ENCODE measurements at regions not wholly inside any gene's neighbourhood (a gene's known extent, or its start where the extent isn't known, plus 50 kb on each side); places are given as distances from the start of the nearest gene placed in this dataset.

DNA sequence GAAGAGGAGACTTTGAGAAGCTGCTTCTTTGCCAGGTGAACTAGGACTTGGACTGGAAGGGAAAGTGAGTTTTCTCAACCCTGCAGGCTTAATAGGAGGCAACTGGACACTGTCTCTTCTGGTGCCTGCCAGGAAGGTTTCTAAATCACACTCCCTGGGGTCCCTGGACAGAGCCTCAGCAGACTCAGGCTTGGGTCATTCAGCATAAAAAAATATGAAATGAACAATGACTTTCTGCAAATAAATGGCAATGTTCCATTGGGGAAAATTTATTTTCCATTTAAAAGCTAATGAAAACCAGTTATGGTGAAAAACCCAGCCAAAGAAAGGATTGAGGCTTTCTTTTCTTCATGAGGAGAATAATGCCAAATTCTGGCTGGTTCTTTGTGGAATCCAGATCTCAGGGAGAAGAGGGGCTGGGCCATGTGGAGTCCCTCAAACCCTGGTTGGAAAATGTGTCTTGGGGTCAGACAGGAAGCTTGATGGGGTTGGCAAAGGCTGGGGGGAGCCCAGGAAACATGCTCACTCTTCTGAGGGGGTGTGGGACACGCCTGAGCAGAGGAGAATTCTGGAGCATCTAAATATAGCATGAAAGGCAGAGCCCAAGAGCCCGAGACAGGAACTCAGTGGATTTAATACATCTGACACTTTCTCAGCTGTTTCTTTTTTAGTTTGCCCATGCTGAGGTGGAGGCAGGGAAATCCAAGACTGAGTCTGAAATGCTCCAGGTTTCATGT lies 65.2 kb upstream of the EMX2 start:
- H3K27me3 ChIP-seq (ENCODE audit: control insufficient read depth in 2 of 2, insufficient read depth in 2 of 2, low read length in 2 of 2) = peaks cover under 1 to 4% of the 10 kb centered on the region in 2 experiments; a peak in 3 of 5 replicates
- no TSS peak for BruUV-seq (replicated peaks)
- no peak overlapping the region for H2AFZ ChIP-seq (ENCODE audit: low read depth, low read length)
- H3K9ac ChIP-seq (ENCODE audit: insufficient read depth in 1 of 2, low read depth in 2 of 2, low read length in 2 of 2) = no peak overlapping the region
- ChIA-PET POLR2A (no interaction called here), CTCF (ENCODE audit: low intra/inter-chr PET ratio) (no interaction called here)
- no peaks in the 10 kb centered on the region for H3K9me3 ChIP-seq (replicated peaks; ENCODE audit: control insufficient read depth, insufficient read depth, low read depth, low read length)
- H3K27ac ChIP-seq (ENCODE audit: extremely low read depth, low read depth, low read length) = no peak overlapping the region
- H4K20me1 ChIP-seq (replicated peaks; ENCODE audit: control insufficient read depth, insufficient read depth, low read length) = no peaks in the 10 kb centered on the region
- ATAC-seq = no peak
- intact Hi-C loops (cut with micrococcal nuclease) (no loop called here), in situ Hi-C loops (cut with MboI) (no loop called here)
- DNase-seq (ENCODE audit: extremely low read depth in 1 of 4, low spot score in 3 of 4) = no peak
- FAIRE-seq = no peak
- 0% methylated on average over 2 of the region's 2 CpGs for WGBS (ENCODE audit: insufficient coverage, low coverage, missing lambda C conversion rate)
- no peak overlapping the region for H3K4me3 ChIP-seq
- no peaks in the 10 kb centered on the region for H3K9me1 ChIP-seq (ENCODE audit: control insufficient read depth, insufficient read depth, low read length)
- no peak overlapping the region for H3K4me2 ChIP-seq (ENCODE audit: insufficient read depth, low read length)
- no peaks in the 10 kb centered on the region for H3K79me2 ChIP-seq (ENCODE audit: control insufficient read depth, insufficient read depth, low read length)
- no peaks in the 10 kb centered on the region for H3K36me3 ChIP-seq (ENCODE audit: control insufficient read depth, insufficient read depth, low read length)
- no peaks in the 10 kb centered on the region for H3K4me1 ChIP-seq (replicated peaks in 1 of 2; ENCODE audit: control insufficient read depth in 2 of 2, insufficient read depth in 2 of 2, low read length in 2 of 2)
- no peak for TF ChIP-seq TGIF2 (CRISPR knock-in tag; IDR thresholded peaks at IDR 0.05)
- TF ChIP-seq FOXM1 (IDR thresholded peaks at IDR 0.05; ENCODE audit: low read depth) = no peak
- no peak for TF ChIP-seq FOXM1 (CRISPR knock-in tag; IDR thresholded peaks at IDR 0.05; ENCODE audit: low read depth)
- TF ChIP-seq PML (IDR thresholded peaks at IDR 0.05; ENCODE audit: low read length) = no peak
- TF ChIP-seq TARDBP (IDR thresholded peaks at IDR 0.05) = no peak
- no peak for TF ChIP-seq ELF1 (tag; IDR thresholded peaks at IDR 0.05)
- TF ChIP-seq HMGXB4 (CRISPR knock-in tag; IDR thresholded peaks at IDR 0.05) = no peak
- TF ChIP-seq RBM39 (optimal IDR thresholded peaks at IDR 0.05; ENCODE audit: low read depth, low read length) = no peak
- TF ChIP-seq, protein P1, sequence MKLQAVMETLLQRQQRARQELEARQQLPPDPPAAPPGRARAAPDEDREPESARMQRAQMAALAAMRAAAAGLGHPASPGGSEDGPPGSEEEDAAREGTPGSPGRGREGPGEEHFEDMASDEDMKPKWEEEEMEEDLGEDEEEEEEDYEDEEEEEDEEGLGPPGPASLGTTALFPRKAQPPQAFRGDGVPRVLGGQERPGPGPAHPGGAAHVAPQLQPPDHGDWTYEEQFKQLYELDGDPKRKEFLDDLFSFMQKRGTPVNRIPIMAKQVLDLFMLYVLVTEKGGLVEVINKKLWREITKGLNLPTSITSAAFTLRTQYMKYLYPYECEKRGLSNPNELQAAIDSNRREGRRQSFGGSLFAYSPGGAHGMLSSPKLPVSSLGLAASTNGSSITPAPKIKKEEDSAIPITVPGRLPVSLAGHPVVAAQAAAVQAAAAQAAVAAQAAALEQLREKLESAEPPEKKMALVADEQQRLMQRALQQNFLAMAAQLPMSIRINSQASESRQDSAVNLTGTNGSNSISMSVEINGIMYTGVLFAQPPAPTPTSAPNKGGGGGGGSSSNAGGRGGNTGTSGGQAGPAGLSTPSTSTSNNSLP (IDR thresholded peaks at IDR 0.05; ENCODE audit: borderline replicate concordance, low read depth, low read length) = no peak
- no peak for TF ChIP-seq FOXP4 (CRISPR knock-in tag; IDR thresholded peaks at IDR 0.05; ENCODE audit: borderline replicate concordance)
- TF ChIP-seq, protein P2, sequence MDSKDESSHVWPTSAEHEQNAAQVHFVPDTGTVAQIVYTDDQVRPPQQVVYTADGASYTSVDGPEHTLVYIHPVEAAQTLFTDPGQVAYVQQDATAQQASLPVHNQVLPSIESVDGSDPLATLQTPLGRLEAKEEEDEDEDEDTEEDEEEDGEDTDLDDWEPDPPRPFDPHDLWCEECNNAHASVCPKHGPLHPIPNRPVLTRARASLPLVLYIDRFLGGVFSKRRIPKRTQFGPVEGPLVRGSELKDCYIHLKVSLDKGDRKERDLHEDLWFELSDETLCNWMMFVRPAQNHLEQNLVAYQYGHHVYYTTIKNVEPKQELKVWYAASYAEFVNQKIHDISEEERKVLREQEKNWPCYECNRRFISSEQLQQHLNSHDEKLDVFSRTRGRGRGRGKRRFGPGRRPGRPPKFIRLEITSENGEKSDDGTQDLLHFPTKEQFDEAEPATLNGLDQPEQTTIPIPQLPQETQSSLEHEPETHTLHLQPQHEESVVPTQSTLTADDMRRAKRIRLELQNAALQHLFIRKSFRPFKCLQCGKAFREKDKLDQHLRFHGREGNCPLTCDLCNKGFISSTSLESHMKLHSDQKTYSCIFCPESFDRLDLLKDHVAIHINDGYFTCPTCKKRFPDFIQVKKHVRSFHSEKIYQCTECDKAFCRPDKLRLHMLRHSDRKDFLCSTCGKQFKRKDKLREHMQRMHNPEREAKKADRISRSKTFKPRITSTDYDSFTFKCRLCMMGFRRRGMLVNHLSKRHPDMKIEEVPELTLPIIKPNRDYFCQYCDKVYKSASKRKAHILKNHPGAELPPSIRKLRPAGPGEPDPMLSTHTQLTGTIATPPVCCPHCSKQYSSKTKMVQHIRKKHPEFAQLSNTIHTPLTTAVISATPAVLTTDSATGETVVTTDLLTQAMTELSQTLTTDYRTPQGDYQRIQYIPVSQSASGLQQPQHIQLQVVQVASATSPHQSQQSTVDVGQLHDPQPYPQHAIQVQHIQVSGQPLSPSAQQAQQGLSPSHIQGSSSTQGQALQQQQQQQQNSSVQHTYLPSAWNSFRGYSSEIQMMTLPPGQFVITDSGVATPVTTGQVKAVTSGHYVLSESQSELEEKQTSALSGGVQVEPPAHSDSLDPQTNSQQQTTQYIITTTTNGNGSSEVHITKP (IDR thresholded peaks at IDR 0.05; ENCODE audit: partially characterized antibody) = no peak
- TF ChIP-seq JUND (IDR thresholded peaks at IDR 0.05; ENCODE audit: borderline replicate concordance, low read depth, low read length) = no peak
- TF ChIP-seq JUND (tag; IDR thresholded peaks at IDR 0.05; ENCODE audit: borderline replicate concordance, low read depth, low read length) = no peak
- no peak for TF ChIP-seq TCFL5 (CRISPR knock-in tag; conservative IDR thresholded peaks at IDR 0.05)

Data from K562 (cell line).